NCI-H1436 treated with DMSO at 0.1 percent for 48 hours (cell line): ENCODE measurements at regions not wholly inside any gene's neighbourhood (a gene's known extent, or its start where the extent isn't known, plus 50 kb on each side); places are given as distances from the start of the nearest gene placed in this dataset.
A peak's percentile ranks its signal among the peaks of the same experiment; 100 is the strongest.

ENCODE experiments used
- DNase-seq: peaks from one replicate; lab custom pipeline; 2025; lab: John Stamatoyannopoulos, UW

DNA sequence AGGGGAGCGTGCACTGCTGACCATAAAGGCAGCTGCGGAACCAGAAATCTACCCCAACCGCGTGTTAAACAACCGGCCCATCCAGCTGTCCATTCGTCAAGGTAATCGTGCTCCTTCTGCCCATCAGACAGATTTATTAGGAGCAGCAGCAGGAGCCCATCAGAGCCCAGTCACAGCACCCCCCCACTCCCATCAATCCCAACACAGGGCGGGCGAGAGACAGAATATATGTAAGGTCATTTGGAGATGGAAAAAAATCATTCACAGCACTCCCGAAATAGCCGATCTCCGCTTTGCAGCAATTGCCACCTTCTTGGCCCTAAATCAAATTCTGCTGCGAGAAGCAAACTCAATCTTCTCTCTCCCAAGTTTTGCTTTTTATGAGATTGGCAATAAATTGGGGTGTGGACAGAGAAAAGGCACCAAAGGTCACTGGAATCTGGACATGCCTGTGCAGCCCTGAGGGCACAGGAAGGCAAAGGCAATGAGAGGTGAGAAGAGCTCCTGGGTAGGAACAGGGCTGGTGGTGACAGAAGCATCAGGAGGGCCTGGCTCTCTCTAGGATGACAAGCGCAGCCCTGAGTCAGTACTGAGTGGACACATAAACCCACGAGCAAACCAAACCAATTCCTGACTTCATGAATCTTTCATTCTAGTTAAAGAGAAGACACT is 145.0 kb upstream of the ZMIZ1 start:
- DNase-seq, result no peak

GRCh38 chr10:78924319-78925003 is 144.3 kb upstream of the ZMIZ1 start:
- DNase-seq, result peak; percentile 75

DNA sequence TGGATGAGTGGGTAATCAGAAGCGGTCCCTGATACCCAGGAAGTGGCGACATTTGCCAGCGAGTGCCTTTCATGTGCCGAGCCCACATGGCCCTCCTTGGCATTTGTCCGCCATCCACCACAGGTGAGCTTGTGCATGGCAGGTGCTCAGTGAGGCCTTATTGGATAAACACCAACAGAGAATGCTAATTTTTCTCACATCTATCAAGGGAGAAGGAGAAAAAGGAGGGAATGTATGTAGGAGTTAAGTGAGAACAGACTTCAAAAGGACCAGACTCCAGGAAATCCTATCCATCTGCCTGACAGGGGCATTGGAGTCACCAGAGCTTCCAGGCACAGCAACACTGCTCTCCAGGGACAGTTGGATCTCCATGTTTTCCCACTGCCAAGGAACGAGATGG is 143.5 kb upstream of the ZMIZ1 start:
- no peak for DNase-seq

DNA sequence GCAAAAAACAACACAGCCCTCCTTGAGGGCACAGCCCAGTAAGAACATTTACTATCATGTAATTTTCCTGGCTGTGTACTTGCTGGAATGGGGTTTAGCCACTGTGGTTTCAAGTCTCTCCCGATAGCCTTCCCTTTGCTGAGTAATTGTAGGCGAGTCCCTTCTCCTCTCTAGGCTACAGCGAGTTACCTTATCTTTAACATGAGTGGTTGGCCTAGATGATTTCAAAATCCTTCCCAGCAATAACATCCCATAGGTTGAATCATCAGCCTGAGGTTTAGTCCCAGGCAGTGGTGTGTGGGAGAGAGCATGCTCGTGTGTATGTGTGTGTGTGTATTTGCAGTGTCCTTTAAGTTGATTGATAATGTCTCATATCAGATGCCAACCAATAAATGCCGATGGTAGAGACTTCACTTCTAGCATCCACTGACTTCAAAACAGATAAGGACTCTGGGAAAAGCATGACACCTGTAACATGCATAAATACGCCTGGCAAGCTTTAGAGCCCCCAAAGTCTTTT is 142.9 kb upstream of the ZMIZ1 start:
- no peak for DNase-seq

DNA sequence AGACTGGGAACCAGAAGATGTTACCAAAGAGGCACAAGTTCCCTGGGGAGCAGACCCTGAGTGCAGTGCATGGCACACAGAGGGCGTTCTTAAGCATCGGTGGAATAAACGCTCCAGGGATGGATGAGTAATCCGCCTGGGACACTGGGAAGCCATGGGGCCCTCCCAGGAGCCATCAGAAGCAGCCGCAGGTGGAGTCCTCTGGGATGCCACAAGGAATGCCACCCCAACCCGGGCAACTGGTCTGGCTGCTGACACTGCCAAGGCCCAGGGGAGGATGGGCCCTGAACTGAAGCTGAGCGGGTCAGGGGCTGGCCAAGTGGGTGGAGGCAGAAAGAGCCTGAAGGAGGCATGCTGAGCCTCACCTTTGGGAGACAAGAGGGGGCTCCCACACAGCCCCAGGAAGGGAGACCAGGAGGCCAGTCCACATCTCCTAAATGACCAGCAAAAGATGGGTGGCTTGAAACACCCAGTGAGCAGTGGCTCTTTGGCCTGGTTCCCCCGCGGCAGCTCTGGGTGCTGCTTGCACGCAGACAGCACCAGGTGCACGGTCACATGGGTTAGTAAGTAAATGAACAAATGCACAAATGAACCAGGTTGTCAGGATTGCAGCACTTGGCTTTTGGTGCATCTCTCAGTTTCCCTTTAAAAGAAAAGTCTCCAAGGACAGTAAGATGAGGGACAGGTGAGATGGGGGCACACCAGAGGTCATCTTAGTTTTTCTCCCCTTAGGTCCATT is 141.3 kb upstream of the ZMIZ1 start:
- no peak for DNase-seq

GRCh38 chr10:78928330-78928729 is 140.4 kb upstream of the ZMIZ1 start:
- no peak for DNase-seq

DNA sequence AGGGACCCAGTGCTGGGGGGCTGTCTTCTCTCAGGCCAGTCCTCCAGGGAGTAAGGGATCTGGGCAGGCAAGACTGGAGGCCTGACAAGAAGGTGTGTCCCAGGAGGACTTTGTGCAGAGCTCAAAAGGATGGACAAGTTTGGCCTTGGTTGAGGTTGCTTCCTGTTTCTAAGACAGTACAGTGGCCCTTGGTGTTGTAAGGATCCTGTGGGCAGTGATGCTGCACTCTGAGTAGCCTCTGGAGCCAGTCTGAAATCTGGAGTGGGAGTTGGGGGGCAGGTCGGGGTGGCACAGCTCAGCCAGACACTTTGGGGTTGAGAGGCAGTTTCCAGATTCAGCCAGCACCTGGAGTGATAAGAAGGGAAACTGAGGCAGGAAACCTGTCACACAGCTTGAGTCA is 139.2 kb upstream of the ZMIZ1 start:
- no peak for DNase-seq

- DNase-seq, result no peak
Observed at GRCh38 chr10:78931321-78932053, 137.3 kb upstream of the ZMIZ1 start.

GRCh38 chr10:78932054-78932386 is 136.7 kb upstream of the ZMIZ1 start:
- DNase-seq, result no peak

DNA sequence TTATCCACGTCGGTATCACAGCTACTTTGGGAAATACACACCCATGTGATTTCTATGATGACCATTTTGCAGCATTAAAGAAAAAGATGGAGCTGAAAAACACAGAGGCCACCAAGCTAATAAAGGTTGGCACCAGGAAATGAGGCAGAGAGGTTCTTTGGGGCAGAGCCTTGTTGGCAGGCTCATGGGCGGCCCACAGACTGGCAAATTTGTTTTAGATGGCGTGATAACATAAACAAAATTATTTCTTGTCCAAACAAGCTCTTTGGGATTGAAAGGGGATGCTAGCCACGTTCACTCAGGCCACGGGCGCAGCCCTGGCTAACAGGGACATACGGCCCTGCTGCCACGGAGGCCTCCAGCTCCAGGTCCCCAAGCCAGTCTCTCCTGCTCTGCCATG is 135.9 kb upstream of the ZMIZ1 start:
- DNase-seq, result no peak

GRCh38 chr10:78933828-78934531 is 134.8 kb upstream of the ZMIZ1 start:
- DNase-seq, result no peak

DNA sequence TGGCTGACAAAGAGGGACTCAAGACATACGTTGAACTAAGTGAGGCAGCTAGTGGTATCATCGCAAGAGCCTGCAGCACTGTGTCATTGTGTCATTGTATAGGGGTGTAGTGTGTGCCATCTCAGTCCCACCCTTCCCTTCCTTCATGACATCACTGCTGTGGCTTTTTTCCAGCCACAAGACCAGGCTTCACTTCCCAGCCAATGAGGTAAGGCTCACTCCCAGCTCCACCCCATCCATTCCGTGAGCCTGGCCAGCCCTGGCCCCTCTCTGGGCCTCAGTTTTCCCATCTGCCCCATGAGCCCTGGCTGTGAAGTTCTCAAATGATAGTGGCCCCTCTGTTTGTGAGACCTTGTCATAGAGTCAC is 134.3 kb upstream of the ZMIZ1 start:
- DNase-seq, result no peak

GRCh38 chr10:78934994-78935602 is 133.7 kb upstream of the ZMIZ1 start:
- DNase-seq, result no peak

DNA sequence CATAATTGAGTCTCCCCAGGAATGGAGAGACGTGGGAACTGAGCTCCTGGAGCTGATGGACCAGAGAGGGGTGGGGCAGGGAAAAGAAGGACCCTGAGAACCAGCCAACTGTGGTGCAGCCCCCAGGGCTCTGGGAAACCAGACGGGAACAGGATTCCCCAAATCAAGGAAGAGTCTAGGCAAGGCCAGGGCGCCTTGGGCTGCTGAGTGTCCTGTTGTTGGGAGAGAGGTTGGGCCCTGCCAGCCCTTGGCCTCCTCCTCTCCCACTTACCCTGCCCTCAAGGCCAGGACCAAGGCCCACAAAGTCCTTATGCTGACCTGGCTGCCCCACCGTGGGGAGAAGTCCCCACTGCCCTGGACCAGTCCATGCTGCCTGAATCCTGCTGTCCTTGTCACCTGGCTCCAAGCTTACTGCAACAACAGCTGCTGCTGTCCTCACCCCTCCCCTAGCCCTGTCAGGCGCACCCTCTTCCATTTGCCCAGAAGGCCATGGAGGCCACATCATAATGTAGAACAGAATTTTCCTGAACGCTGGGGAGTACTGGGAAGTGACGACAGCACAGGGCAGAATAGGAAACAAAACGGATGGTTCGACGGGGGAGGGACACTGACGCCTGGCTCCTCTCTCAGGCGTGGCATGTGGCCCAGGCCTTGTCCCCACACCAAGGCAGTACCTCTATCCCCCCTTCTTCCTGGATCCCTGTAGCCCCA is 132.9 kb upstream of the ZMIZ1 start:
- no peak for DNase-seq

DNA sequence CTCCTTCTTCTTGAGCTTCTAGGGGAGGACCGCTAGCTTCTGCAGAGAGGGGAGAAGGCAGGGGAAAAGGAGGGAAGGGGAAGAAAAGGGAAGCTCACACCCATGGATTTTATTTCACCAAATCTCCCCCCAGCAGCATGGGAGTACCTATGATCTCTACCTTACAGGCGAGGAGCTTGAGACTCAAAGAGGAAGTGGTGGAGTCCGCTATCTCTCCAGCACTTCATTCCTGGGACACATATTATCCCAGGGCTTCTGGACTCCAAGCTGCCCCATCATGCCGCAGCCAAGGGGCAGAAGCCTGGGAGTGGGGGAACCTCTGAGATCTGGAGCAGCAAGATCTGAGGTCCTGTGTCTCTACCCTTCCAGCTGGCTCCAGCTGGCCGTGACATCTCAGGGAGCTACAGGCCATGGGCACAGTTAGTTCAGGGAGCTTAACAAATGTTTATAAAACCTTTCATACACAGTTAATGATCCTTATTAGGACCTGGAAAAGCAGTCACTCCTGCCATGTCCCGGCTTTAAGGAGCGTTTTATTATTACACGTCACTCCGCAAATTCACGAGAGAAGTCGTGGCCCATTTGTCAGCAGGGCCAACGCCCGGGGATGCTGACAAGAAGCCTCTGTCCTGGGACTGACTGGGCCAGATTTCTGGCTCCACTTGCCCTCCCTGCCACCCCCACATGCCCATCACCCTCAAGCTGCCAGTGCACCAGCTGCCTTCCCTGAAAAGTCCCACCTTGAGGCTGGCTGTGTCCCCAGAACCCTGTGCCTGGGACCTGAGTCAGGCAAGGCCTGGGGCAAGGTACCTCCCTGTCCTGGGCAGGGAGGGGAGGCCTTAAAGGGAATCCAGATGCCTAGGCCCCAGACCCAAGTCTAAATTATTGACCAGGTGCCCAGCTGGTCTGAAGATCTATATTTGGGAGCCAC is 132.1 kb upstream of the ZMIZ1 start:
- DNase-seq, result no peak

GRCh38 chr10:78937393-78937792 is 131.4 kb upstream of the ZMIZ1 start:
- DNase-seq, result no peak

DNA sequence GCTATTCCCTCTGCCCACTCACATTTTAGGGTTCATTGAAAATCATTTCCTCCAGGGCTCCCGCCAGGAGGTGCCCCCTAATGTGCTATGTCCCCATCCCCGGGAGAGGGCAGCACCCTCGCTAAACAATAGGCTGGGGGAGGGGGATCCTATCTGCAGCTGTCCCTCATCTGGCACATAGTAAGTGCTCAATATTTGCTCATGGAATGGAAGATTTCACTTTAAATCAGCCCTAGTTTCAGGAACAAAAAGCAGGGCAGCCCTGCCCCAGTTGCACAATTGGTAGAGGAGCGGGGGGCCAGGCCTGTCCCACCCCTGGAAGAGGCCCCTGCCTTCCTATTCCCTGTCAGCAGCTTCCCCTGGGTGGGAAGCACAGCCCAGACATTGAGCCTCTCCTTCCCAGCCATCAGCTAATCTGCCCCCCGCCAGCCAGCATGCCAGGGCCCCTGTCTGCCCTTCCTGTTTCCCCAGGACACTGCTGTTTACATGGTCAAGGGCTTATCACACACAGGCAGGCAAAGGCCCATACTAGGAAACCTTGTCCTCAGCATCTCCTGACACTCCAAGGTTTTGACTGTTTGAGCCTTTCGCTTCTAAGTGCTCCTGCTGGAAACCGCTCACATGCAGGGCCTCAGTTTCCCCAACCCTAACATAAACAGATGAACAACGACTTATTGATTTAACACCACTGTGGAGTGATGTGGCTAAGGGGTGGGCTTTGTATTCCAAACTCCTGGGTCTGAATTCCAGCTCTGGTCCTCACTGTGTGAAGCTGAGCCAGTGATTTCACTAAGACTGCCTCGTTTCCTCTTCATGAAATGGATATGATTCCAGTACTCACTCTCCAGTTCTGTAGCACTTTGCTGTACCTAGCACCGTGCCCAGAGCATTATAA is 130.7 kb upstream of the ZMIZ1 start:
- DNase-seq, result no peak
